H9 (cell line): ENCODE measurements at regions not wholly inside any gene's neighbourhood (a gene's known extent, or its start where the extent isn't known, plus 50 kb on each side); places are given as distances from the start of the nearest gene placed in this dataset.

ENCODE experiments used
- DNase-seq: peaks from one replicate; pipeline ENCODE4 v3.0.0-alpha.2; 2017
- H2AFZ ChIP-seq: one replicate; pipeline ENCODE4 v1.6.1; 2013; ENCODE audit warnings: mild to moderate bottlenecking, low read length, control low read depth, moderate library complexity
- H2AK5ac ChIP-seq: 2 replicates; pipeline ENCODE4 v1.6.1; 2013; ENCODE audit warnings: low read length, control low read depth, mixed read lengths; ENCODE audit not compliant: insufficient read length
- H2BK120ac ChIP-seq: one replicate; pipeline ENCODE4 v1.6.1; 2013; ENCODE audit warnings: low read depth, mild to moderate bottlenecking, low read length, control low read depth, inconsistent platforms; ENCODE audit not compliant: poor library complexity, severe bottlenecking
- H2BK12ac ChIP-seq: 2 replicates; pipeline ENCODE4 v1.6.1; 2013; ENCODE audit warnings: low read length, control low read depth, mixed read lengths, low read depth; ENCODE audit not compliant: insufficient read length
- H2BK15ac ChIP-seq: 2 replicates; pipeline ENCODE4 v1.6.1; 2013; ENCODE audit warnings: low read depth, low read length, control low read depth
- H2BK20ac ChIP-seq: one replicate; pipeline ENCODE4 v1.6.1; 2013; ENCODE audit warnings: low read depth, mild to moderate bottlenecking, low read length, control low read depth, inconsistent platforms; ENCODE audit not compliant: poor library complexity, severe bottlenecking
- H2BK5ac ChIP-seq: 2 replicates; pipeline ENCODE4 v1.6.1; 2013; ENCODE audit warnings: low read length, control low read depth, mixed read lengths; ENCODE audit not compliant: insufficient read length
- H3K14ac ChIP-seq: 2 replicates; pipeline ENCODE4 v1.6.1; 2013; ENCODE audit warnings: low read length, control low read depth; ENCODE audit not compliant: insufficient read depth
- H3K18ac ChIP-seq: 2 replicates; pipeline ENCODE4 v1.6.1; 2013; ENCODE audit warnings: low read depth, mild to moderate bottlenecking, mixed read lengths, low read length, control low read depth; ENCODE audit not compliant: insufficient read length
- H3K23ac ChIP-seq: 2 replicates; pipeline ENCODE4 v1.6.1; 2013; ENCODE audit warnings: low read length, control low read depth, mixed read lengths, low read depth; ENCODE audit not compliant: insufficient read length
- H3K23me2 ChIP-seq: 2 replicates; pipeline ENCODE4 v1.6.1; 2013; ENCODE audit warnings: low read depth, mild to moderate bottlenecking, mixed read lengths, low read length, control low read depth; ENCODE audit not compliant: insufficient read length, poor library complexity, severe bottlenecking
- H3K27ac ChIP-seq: 2 replicates; pipeline ENCODE4 v1.5.1; 2013; ENCODE audit warnings: low read length, control low read depth, mixed read lengths, low read depth; ENCODE audit not compliant: insufficient read length
- H3K27me3 ChIP-seq: 2 replicates; pipeline ENCODE4 v1.6.1; 2013; ENCODE audit warnings: low read length, control low read depth, inconsistent platforms; ENCODE audit not compliant: insufficient read depth
- H3K4ac ChIP-seq: 2 replicates; pipeline ENCODE4 v1.6.1; 2013; ENCODE audit warnings: low read depth, mild to moderate bottlenecking, control low read depth, inconsistent platforms, low read length, moderate library complexity
- H3K4me1 ChIP-seq: 2 replicates; pipeline ENCODE4 v1.6.1; 2013; ENCODE audit warnings: low read length, control low read depth, inconsistent platforms; ENCODE audit not compliant: insufficient read depth
- H3K4me2 ChIP-seq: 2 replicates; pipeline ENCODE4 v1.6.1; 2013; ENCODE audit warnings: low read length, control low read depth, mixed read lengths; ENCODE audit not compliant: insufficient read length, insufficient read depth
- H3K56ac ChIP-seq: 2 replicates; pipeline ENCODE4 v1.6.1; 2013; ENCODE audit warnings: low read depth, mild to moderate bottlenecking, mixed read lengths, low read length, control low read depth; ENCODE audit not compliant: insufficient read length
- H3K79me1 ChIP-seq: 2 replicates; pipeline ENCODE4 v1.6.1; 2013; ENCODE audit warnings: low read depth, mild to moderate bottlenecking, moderate library complexity, low read length, control low read depth, inconsistent platforms; ENCODE audit not compliant: insufficient read depth, poor library complexity, severe bottlenecking
- H3K79me2 ChIP-seq: 2 replicates; pipeline ENCODE4 v1.6.1; 2013; ENCODE audit warnings: low read length, control low read depth, inconsistent platforms; ENCODE audit not compliant: insufficient read depth
- H3K9ac ChIP-seq: 2 replicates; pipeline ENCODE4 v1.6.1; 2013; ENCODE audit warnings: low read length, control low read depth, mixed read lengths; ENCODE audit not compliant: insufficient read length; ENCODE audit errors: extremely low read depth
- H3K9me3 ChIP-seq: one replicate; pipeline ENCODE4 v1.6.1; 2013; ENCODE audit warnings: low read depth, low read length, inconsistent platforms; ENCODE audit not compliant: control insufficient read depth
- H3T11ph ChIP-seq: one replicate; pipeline ENCODE4 v1.6.1; 2013; ENCODE audit warnings: mild to moderate bottlenecking, low read length, control low read depth, inconsistent platforms
- H4K20me1 ChIP-seq: one replicate; pipeline ENCODE4 v1.6.1; 2013; ENCODE audit not compliant: control insufficient read depth, insufficient read length, insufficient read depth
- H4K5ac ChIP-seq: 2 replicates; pipeline ENCODE4 v1.6.1; 2013; ENCODE audit warnings: low read depth, mild to moderate bottlenecking, mixed read lengths, low read length, control low read depth; ENCODE audit not compliant: insufficient read length
- H4K8ac ChIP-seq: replicated peaks from 2 replicates; pipeline ENCODE4 v1.6.1; 2013; ENCODE audit warnings: low read length, control low read depth, mixed read lengths, low read depth; ENCODE audit not compliant: insufficient read length
- H4K91ac ChIP-seq: 2 replicates; pipeline ENCODE4 v1.6.1; 2013; ENCODE audit warnings: low read depth, mild to moderate bottlenecking, moderate library complexity, mixed read lengths, low read length, control low read depth; ENCODE audit not compliant: insufficient read length
- H3K27ac Mint-ChIP-seq, 3 experiments: 2 replicates in 2 of 3; 3 replicates in 1 of 3; pipeline ENCODE4 v1.8.0; 2020 to 2021; ENCODE audit warnings: mixed read lengths in 3 of 3, mild to moderate bottlenecking in 1 of 3, moderate library complexity in 1 of 3
- H3K27me3 Mint-ChIP-seq: 2 replicates; pipeline ENCODE4 v1.8.0; 2021; ENCODE audit warnings: low read depth, mild to moderate bottlenecking, moderate library complexity, mixed read lengths
- H3K36me3 Mint-ChIP-seq, 3 experiments: 2 replicates in 2 of 3; 3 replicates in 1 of 3; pipeline ENCODE4 v1.8.0; 2020 to 2021; ENCODE audit warnings: low read depth in 3 of 3, mixed read lengths in 3 of 3; ENCODE audit not compliant: insufficient read depth in 1 of 3
- H3K4me1 Mint-ChIP-seq, 2 experiments: 2 replicates each; pipeline ENCODE4 v1.8.0; 2020; ENCODE audit warnings: mixed read lengths in 2 of 2
- H3K4me3 Mint-ChIP-seq, 2 experiments: 2 replicates in 1 of 2; 3 replicates in 1 of 2; pipeline ENCODE4 v1.8.0; 2020 to 2021; ENCODE audit warnings: mild to moderate bottlenecking in 2 of 2, mixed read lengths in 2 of 2, moderate library complexity in 1 of 2
- H3K9me3 Mint-ChIP-seq, 2 experiments: 2 replicates in 1 of 2; 3 replicates in 1 of 2; pipeline ENCODE4 v1.8.0; 2020; ENCODE audit warnings: mild to moderate bottlenecking in 2 of 2, mixed read lengths in 2 of 2, moderate library complexity in 1 of 2
- CTCF ChIP-seq: fragments of 200-600 bp; sonication (generic); conservative IDR thresholded peaks from 3 replicates; pipeline ENCODE4 v1.8.0; 2021; ENCODE audit warnings: antibody characterized with exemption, mild to moderate bottlenecking
- WGBS: extraction: QIAGEN DNeasy Blood & Tissue Kit; methylation state at CpG from one replicate; pipeline ENCODE4 v1.1.7; 2013; ENCODE audit warnings: missing lambda C conversion rate, low lambda C conversion rate, mixed read lengths; ENCODE audit not compliant: insufficient read length; ENCODE audit errors: extremely low coverage; 5-methylcytosine and 5-hydroxymethylcytosine counted together

- WGBS, result no CpG with 5 or more reads among the region's 14 CpGs
- no peak overlapping the region for H4K91ac ChIP-seq
- no peak overlapping the region for H3K14ac ChIP-seq
- no peak overlapping the region for H2BK15ac ChIP-seq
- H3K9me3 Mint-ChIP-seq, result peaks cover 2 to 8% of the 10 kb centered on the region in 2 experiments; a peak in 4 of 5 replicates
- H3K56ac ChIP-seq, result no peak overlapping the region
- DNase-seq, result peak; percentile 15
- H3K36me3 Mint-ChIP-seq, result peaks cover 10 to 22% (median 13%) of the 10 kb centered on the region in 3 experiments; a peak in 6 of 7 replicates
- no peak overlapping the region for H2AK5ac ChIP-seq
- H3K27me3 ChIP-seq, result no peaks in the 10 kb centered on the region
- H3K23me2 ChIP-seq, result no peaks in the 10 kb centered on the region
- H3K9ac ChIP-seq, result no peak overlapping the region
- H3K27ac ChIP-seq, result no peak overlapping the region
- no peak overlapping the region for H4K5ac ChIP-seq
- no peak for TF ChIP-seq CTCF
- H3K18ac ChIP-seq, result no peak overlapping the region
- no peak overlapping the region for H3T11ph ChIP-seq
- H3K4me1 Mint-ChIP-seq, result peaks cover 21 to 28% of the 10 kb centered on the region in 2 experiments
- no peak overlapping the region for H2BK12ac ChIP-seq
- no peak overlapping the region for H3K4ac ChIP-seq
- H3K27ac Mint-ChIP-seq, result peak overlapping the region in 1 of 3 experiments; percentile 14; a peak in 1 of 7 replicates
- no peaks in the 10 kb centered on the region for H4K20me1 ChIP-seq
- no peak overlapping the region for H2AFZ ChIP-seq
- H2BK120ac ChIP-seq, result no peak overlapping the region
- H3K27me3 Mint-ChIP-seq, result no peaks in the 10 kb centered on the region; the same call in 1 of the 2 replicates
- no peaks in the 10 kb centered on the region for H3K79me1 ChIP-seq
- H3K23ac ChIP-seq, result no peak overlapping the region
- H3K4me2 ChIP-seq, result no peak overlapping the region
- no peak overlapping the region for H3K4me3 Mint-ChIP-seq
- H3K9me3 ChIP-seq, result no peaks in the 10 kb centered on the region
- H4K8ac ChIP-seq, result no peak overlapping the region
- H2BK5ac ChIP-seq, result no peak overlapping the region
- peaks cover 2% of the 10 kb centered on the region; the same call in 1 of the 2 replicates for H3K4me1 ChIP-seq
- H3K79me2 ChIP-seq, result peaks cover 2% of the 10 kb centered on the region; the same call in 1 of the 2 replicates
- no peak overlapping the region for H2BK20ac ChIP-seq
Observed at GRCh38 chr11:71182791-71183677, 69.3 kb downstream of the SHANK2 start.
